Renal pelvis (tissue), 1 donor: ENCODE measurements at regions not wholly inside any gene's neighbourhood (a gene's known extent, or its start where the extent isn't known, plus 50 kb on each side); places are given as distances from the start of the nearest gene placed in this dataset.
A peak's percentile ranks its signal among the peaks of the same experiment; 100 is the strongest.

Experiments used
- DNase-seq: peaks from one replicate; pipeline ENCODE4 v3.0.0-alpha.2; 2013

DNA sequence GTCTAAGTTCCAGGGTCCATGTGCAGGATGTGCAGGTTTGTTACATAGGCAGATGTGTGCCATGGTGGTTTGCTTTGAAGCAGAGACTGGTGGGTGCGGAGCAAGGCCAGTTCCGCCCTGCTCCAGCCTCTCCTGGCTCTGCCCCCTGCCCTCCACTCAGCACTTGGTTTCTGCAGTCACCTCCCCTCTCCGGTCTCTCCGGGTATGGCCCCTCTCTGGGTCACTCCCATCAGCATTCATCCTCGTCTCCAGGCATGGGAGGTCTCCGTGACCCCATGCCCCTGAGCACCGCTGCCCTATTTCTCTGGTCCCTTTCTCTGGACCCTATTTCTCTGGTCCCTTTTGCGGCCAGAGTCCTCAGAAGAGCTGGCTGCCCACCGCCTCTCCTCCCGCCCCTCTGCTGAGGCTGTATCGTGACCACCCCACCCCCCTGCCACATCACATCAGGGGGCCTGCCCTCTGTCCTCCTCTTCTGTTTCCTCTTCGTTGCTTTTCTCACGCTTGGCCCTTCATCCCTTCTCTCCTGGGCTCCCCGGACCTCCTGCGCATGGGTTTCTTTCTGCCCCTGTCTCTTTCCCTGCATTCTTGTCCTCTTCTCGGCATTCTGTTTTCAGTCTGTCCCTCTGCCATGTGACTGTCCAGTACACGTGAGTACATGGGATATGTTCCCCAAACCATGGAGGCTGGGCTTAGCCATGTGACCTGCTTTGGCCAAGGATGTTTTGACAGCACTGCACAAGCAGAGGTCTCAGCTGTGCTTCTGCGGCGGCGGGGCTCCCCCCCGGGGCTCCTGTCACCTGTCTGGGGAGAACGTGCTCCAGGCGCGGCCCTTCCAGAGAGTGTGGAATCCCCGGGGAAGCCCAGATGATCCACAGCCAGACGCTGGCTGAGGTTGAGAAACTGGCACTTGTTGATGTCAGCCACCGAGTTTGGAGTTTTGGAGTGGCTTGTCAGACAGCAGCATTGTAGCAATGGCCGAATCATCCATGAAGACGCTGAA is 54.4 kb upstream of the C1orf174 start:
- DNase-seq, result no peak

GRCh38 chr1:3955196-3955772 is 55.2 kb upstream of the C1orf174 start:
- no peak for DNase-seq

GRCh38 chr1:3956527-3957170 is 56.6 kb upstream of the C1orf174 start:
- DNase-seq, result no peak

DNA sequence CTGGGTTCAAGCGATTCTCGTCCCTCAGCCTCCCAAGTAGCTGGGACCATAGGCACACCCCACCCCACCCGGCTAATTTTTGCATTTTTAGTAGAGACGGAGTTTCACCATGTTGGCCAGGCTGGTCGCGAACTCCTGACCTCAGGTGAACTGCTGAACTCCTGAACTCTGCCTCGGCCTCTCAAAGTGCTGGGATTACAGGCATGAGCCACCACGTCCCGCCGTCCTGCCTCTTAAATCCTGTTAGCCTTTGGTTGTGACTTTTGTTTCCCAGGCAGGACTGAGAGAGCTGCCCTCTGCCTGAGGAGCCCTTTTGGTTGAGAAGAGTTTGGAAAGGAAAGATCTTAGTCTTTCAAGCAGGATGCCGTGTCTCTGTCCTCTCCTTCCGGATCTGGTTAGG is 59.3 kb upstream of the C1orf174 start:
- DNase-seq, result no peak

GRCh38 chr1:3963554-3963953 is 63.5 kb upstream of the C1orf174 start:
- no peak for DNase-seq

GRCh38 chr1:3965693-3966092 is 65.6 kb upstream of the C1orf174 start:
- no peak for DNase-seq

DNA sequence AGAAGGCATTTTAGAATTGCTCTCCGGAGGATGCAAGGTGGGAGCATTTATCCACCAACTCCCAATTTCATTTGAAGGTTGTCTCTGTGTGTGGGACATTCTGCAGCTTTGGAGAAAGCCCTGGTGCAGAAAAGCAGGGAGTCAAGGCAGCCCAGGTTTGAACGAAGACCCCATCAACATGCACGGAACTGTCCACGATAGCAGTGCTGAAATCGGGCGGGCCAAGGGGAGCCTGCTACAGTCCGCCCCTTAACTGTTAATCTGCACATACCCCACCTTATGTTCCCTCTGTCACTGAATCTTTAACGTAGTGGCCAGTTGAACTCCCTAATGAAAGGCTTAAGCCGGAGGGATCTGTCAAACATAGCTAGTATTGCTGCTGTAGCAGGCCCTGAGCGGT is 68.8 kb upstream of the C1orf174 start:
- peak; percentile 24 for DNase-seq

DNA sequence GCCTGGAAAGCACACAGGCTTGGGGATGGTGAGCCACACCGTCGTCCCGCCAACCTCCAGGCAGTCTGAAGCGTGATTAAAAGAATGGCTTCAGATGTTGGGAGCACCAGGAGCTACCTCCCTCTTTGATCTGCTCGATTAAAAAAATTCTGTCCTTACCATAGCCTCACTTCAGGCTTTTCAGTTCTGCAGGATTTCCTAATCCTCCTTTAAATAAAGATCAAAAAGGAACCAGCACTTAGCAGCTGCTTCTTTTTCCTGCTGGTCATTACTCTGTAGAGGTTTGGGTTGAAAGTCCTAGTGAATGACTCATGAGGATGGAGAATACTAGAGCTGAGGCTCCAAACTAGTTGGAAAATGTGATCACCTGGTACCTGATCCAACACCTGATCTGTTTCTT is 71.9 kb upstream of the C1orf174 start:
- DNase-seq, result no peak

DNA sequence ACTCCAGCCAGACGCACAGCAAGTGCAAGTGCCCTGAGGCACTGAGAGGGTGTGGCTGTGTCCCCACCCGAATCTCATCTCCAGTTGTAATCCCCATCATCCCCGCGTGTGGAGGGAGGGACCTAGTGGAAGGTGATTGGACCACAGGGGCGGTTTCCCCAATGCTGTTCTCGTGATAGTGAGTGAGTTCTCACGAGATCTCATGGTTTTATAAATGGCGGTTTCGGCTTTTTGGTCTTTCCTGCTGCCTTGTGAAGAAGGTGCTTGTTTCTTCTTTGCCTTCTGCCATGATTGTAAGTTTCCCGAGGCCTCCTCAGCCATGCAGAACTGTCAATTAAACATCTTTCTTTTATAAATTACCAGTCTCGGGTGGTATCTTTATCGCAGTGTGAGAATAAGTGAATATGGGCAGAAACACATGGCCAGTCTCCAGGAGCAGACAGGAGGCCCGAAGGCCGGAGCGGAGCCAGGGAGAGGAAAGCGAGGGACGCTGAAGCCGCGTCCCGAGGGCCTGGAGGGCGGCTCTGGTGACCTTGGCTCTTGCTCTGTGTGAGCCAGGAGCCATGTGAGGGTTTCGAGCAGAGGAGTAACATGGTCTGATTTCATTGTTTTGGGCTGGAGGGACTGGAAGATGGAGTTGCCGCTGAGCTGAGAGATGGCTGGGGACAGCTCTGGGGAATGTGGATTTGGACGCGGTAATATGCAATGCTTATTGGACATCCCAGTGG is 76.0 kb upstream of the C1orf174 start:
- DNase-seq, result no peak

GRCh38 chr1:3976821-3977220 is 76.7 kb upstream of the C1orf174 start:
- no peak for DNase-seq

- DNase-seq, result no peak
Observed at GRCh38 chr1:3978196-3978989, 78.3 kb upstream of the C1orf174 start.

DNA sequence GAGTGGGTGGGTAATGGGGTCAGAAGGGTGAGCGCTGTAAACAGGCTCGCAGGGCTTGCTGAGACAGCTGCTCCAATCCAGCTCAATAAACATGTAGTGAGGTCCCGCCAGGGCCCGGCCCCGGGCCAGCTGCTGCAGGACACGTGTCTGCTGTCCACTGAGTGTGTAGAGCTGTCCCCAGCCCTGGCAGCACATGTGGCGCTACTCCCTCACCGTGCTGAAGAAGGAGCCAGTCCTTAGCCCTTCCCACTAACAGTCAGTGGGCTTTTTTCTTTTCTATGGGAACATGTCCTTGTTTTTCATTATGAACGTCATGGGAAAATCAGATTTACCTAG is 78.9 kb upstream of the C1orf174 start:
- peak; percentile 27 for DNase-seq

DNA sequence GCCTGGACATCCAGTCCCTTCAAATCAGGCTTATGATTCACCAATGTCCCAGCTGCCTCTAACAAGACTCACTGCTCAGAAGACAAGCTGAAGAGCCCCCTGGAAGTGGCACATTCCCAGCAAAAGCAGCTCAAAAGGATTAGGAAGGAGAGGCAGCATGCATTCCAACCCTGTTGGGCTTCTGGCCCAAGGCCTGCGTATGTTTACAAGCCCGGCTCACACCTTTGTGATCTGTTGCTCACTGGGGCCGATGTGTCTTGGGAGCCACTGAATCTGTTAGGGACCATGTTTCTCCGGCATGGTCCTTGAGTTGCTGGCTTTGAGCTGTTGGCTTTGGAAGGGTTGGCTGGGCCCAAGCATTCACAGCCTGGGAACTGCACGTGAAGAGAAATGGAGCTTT is 81.2 kb upstream of the C1orf174 start:
- no peak for DNase-seq

GRCh38 chr1:3981746-3982505 is 81.9 kb upstream of the C1orf174 start:
- no peak for DNase-seq

DNA sequence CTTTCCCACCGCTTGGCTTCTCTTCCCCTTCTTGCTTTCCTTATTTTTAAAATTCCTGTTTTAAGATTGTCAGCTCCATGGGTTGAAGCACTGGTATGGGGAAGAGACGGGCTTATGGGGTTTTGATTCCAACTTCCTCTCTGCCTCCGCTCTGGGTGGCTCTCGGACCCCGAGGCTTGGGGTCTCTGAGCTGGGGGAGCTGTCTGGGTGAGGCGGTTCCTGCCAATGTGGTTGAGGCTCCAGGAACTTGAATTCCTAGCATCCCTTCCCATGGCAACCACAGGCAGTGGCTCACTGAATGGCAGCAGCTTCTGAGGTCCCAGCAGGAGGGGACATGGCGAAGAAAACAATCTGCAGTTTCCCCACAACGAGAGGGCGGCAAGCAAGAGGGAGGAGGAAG is 83.1 kb upstream of the C1orf174 start:
- DNase-seq, result no peak

DNA sequence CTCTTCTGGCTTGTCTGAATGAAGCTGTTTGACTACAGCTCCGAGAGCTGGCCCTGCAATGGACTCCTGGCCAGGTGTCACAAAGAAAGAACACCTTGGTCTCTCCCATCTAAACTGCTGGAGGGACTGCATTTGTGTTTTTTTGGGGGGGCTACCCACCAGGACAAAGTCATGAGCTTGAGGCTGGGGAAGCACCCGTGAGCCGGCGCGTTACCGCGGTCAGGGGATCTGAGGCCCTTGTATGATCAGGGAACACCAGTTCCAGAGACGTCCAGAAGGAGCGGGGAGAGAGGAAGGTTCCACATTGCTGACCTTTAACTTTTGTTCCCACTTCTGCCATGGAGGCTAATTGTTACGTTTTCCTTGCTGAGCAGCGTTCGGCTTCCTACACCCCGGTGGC is 84.5 kb upstream of the C1orf174 start:
- DNase-seq, result no peak

DNA sequence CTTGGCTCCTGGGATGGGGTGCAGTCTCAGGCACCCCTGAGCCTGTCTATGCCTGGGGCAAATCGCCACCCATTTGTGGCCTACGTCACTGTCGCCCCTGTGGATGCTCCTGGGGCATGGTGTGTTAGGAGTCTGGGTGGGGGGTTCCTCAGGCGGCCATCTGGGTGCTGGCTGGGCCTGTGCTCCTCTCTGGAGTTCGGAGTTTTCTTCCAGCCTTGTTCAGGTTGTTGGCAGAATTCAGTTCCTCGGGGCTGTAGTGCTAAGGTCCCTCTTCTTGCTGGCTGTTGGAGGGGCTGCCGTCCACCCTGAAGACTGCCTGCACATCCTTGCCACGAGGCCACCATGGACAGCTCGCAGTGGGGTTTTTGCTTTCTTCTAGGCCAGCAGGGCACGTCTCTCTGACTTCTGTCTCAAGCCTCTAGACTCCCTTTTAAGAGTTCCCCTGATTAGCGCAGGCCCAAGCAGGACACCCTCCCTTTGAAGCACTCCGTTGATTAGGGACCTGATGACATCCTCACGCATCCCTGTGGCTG is 86.7 kb upstream of the C1orf174 start:
- DNase-seq, result no peak

DNA sequence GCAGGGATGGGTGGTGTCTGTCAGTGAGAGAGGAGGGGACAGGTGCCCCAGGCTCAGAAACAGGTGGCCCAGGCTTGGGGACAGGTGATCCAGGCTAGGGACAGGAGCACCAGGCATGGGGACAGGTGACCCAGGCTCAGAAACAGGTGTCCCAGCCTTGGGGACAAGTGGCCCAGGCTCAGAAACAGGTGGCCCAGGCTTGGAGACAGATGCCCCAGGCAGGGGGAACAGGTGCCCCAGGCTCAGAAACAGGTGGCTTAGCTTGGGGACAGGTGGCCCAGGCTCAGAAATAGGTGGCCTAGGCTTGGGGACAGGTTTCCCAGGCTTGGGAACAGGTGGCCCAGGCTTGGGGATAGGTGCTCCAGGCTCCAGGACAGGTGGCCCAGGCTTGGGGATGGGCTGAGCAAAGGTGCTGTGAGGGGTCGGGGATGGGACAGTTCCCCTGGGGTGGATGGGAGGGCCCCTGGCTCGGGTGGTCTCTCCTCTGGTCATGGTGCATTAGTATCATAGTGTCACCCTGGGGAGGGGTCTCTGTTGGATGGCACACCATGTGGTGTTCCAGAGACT is 87.7 kb upstream of the C1orf174 start:
- no peak for DNase-seq

DNA sequence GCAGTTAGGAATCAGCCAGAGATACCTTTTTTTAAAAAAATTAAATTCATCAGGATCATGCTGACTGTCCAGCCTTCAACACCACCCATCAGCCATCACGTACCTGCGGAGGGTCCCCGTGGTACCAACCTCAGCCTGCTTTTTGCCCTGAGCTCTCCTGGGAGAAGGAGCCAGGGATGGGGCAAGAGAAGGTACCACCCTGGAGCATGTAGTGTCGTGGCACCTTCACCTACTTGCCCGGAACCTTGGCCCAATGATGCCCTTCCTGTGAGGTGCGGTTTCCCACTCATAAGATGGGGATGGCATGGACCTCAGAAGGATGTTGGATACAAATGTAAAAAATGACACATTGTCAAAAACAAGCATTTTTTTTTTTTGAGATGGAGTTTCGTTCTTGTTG is 88.4 kb upstream of the C1orf174 start:
- DNase-seq, result no peak

- DNase-seq, result no peak
Observed at GRCh38 chr1:3989465-3989864, 89.4 kb upstream of the C1orf174 start.
